Left lung (tissue), 4 donors: ENCODE measurements at regions not wholly inside any gene's neighbourhood (a gene's known extent, or its start where the extent isn't known, plus 50 kb on each side); places are given as distances from the start of the nearest gene placed in this dataset.

Experiments
- ATAC-seq: fragments of 200-7000 bp; cut with Tn5 transposase; one replicate; pipeline ENCODE4 v1.9.1; 2020; ENCODE audit warnings: moderate library complexity
- DNase-seq, 4 donors: peaks; one replicate each; pipeline ENCODE4 v3.0.0-alpha.2; 2013 to 2020
- H3K27ac ChIP-seq, 2 donors: fragments of 200-600 bp; sonication (generic) in 1 of 2; one replicate each; pipeline versions ENCODE4 v1.5.0 to v1.8.0; 2020 to 2021
- H3K27me3 ChIP-seq, 2 donors: fragments of 200-600 bp; sonication (generic) in 1 of 2; one replicate each; pipeline versions ENCODE4 v1.5.0 to v1.8.0; 2020 to 2021
- H3K36me3 ChIP-seq, 2 donors: fragments of 200-600 bp; sonication (generic) in 1 of 2; one replicate each; pipeline versions ENCODE4 v1.5.0 to v1.8.0; 2020 to 2021
- H3K4me1 ChIP-seq, 2 donors: fragments of 200-600 bp; one replicate each; pipeline ENCODE4 v1.8.0; 2021
- H3K4me3 ChIP-seq, 2 donors: fragments of 200-600 bp; sonication (generic) in 1 of 2; one replicate each; pipeline versions ENCODE4 v1.5.0 to v1.8.0; 2020 to 2021; ENCODE audit warnings: mild to moderate bottlenecking in 1 of 2
- H3K9me3 ChIP-seq, 2 donors: fragments of 200-600 bp; sonication (generic) in 1 of 2; one replicate each; pipeline versions ENCODE4 v1.5.0 to v1.8.0; 2020 to 2021
- CTCF ChIP-seq, 2 donors: fragments of 200-600 bp; sonication (generic) in 1 of 2; IDR thresholded peaks; one replicate each; pipeline versions ENCODE4 v1.5.0 to v1.8.0; 2021; ENCODE audit warnings: antibody characterized with exemption in 2 of 2
- intact Hi-C, 2 donors: fragments of 100-400 bp; cut with DNase I; formaldehyde crosslinking; loops; one replicate each; pipeline versions ENCODE4 v1.11.2 to v1.14.2; 2022
- donor health status: DM: no; HTN: yes; CAD: no.
- donor health status: DM: no; HTN: no; CAD: no.

GRCh38 chrX:84710611-84711010, 208.4 kb upstream of the HDX start:
- Histone ChIP-seq H3K36me3 (no peaks in the 10 kb centered on the region), H3K27ac (no peak overlapping the region), H3K27me3 (no peaks in the 10 kb centered on the region), H3K9me3 (no peaks in the 10 kb centered on the region), H3K4me3 (no peak overlapping the region), H3K4me1 (no peaks in the 10 kb centered on the region)
- no peak for ATAC-seq
- no peak for DNase-seq
- intact Hi-C loops = no loop called here
- no peak for TF ChIP-seq CTCF (IDR thresholded peaks at IDR 0.05)

- Histone ChIP-seq H3K9me3 (no peaks in the 10 kb centered on the region), H3K27me3 (no peaks in the 10 kb centered on the region), H3K36me3 (no peaks in the 10 kb centered on the region), H3K27ac (no peak overlapping the region), H3K4me3 (no peak overlapping the region), H3K4me1 (no peaks in the 10 kb centered on the region)
- DNase-seq (no peak), ATAC-seq (no peak)
- intact Hi-C loops = no loop called here
- TF ChIP-seq CTCF (IDR thresholded peaks at IDR 0.05) = no peak
Observed at GRCh38 chrX:84712621-84713020, 210.4 kb upstream of the HDX start.

GRCh38 chrX:84715315-84715714, 213.1 kb upstream of the HDX start:
- no peaks in the 10 kb centered on the region for H3K4me1 ChIP-seq
- ATAC-seq (no peak), DNase-seq (no peak)
- no peak overlapping the region for H3K4me3 ChIP-seq
- intact Hi-C loops = no loop called here
- H3K27me3 ChIP-seq = no peaks in the 10 kb centered on the region
- no peak for TF ChIP-seq CTCF (IDR thresholded peaks at IDR 0.05)
- no peak overlapping the region for H3K27ac ChIP-seq
- H3K9me3 ChIP-seq = no peaks in the 10 kb centered on the region
- no peaks in the 10 kb centered on the region for H3K36me3 ChIP-seq

- intact Hi-C loops = no loop called here
- H3K4me1 ChIP-seq = no peaks in the 10 kb centered on the region
- H3K4me3 ChIP-seq = no peak overlapping the region
- H3K36me3 ChIP-seq = no peaks in the 10 kb centered on the region
- no peaks in the 10 kb centered on the region for H3K9me3 ChIP-seq
- no peak overlapping the region for H3K27ac ChIP-seq
- no peak for TF ChIP-seq CTCF (IDR thresholded peaks at IDR 0.05)
- DNase-seq (no peak), ATAC-seq (no peak)
- H3K27me3 ChIP-seq = no peaks in the 10 kb centered on the region
Observed at GRCh38 chrX:84717343-84717742, 215.1 kb upstream of the HDX start.

GRCh38 chrX:84721416-84721815, 219.2 kb upstream of the HDX start:
- Histone ChIP-seq H3K36me3 (no peaks in the 10 kb centered on the region), H3K27ac (no peak overlapping the region), H3K4me3 (no peak overlapping the region), H3K4me1 (no peaks in the 10 kb centered on the region), H3K27me3 (no peaks in the 10 kb centered on the region), H3K9me3 (no peaks in the 10 kb centered on the region)
- TF ChIP-seq CTCF (IDR thresholded peaks at IDR 0.05) = no peak
- intact Hi-C loops = no loop called here
- no peak for DNase-seq
- ATAC-seq = no peak
